IMR-90 (cell line): ENCODE measurements at regions not wholly inside any gene's neighbourhood (a gene's known extent, or its start where the extent isn't known, plus 50 kb on each side); places are given as distances from the start of the nearest gene placed in this dataset.

Experiments
- ATAC-seq: fragments of 200-7000 bp; cut with Tn5 transposase; 2 replicates; pipeline ENCODE4 v1.9.1; 2020; ENCODE audit warnings: low read depth, mild to moderate bottlenecking, moderate library complexity
- BruUV-seq: library from RNA; stranded (reverse); fragments of 400-500 nt; replicated peaks from 2 replicates; lab custom pipeline; 2021; lab: Mats Ljungman, UMichigan
- CTCF ChIA-PET: fragments of 300-600 bp; formaldehyde crosslinking; extraction: SDS; loops from one replicate; lab custom pipeline; 2021; ENCODE audit warnings: antibody characterized with exemption; lab: Yijun Ruan, JAX
- POLR2A ChIA-PET: fragments of 300-600 bp; sonication (Branson Sonifier 250); formaldehyde crosslinking; loops from one replicate; lab custom pipeline; 2022; ENCODE audit warnings: antibody characterized with exemption; ENCODE audit not compliant: unreplicated experiment; lab: Charles Lee
- DNase-seq: peaks from one replicate; pipeline ENCODE4 v3.0.0; 2013
- H2AFZ ChIP-seq: replicated peaks from 2 replicates; pipeline ENCODE3; 2013; ENCODE audit warnings: low read length, mild to moderate bottlenecking; ENCODE audit not compliant: poor library complexity
- H2AK5ac ChIP-seq: 2 replicates; pipeline ENCODE4 v1.6.1; 2013; ENCODE audit warnings: low read depth, low read length, inconsistent platforms
- H2AK9ac ChIP-seq: replicated peaks from 2 replicates; pipeline ENCODE3; 2013; ENCODE audit warnings: mild to moderate bottlenecking, low read depth, low read length, moderate library complexity; ENCODE audit not compliant: poor library complexity
- H2BK120ac ChIP-seq: 2 replicates; pipeline ENCODE4 v1.6.1; 2013; ENCODE audit warnings: low read depth, low read length, inconsistent platforms
- H2BK15ac ChIP-seq: 3 replicates; pipeline ENCODE4 v1.6.1; 2013; ENCODE audit warnings: low read depth, low read length, inconsistent platforms
- H2BK20ac ChIP-seq: 2 replicates; pipeline ENCODE4 v1.6.1; 2013; ENCODE audit warnings: low read depth, mild to moderate bottlenecking, inconsistent platforms, low read length, moderate library complexity
- H2BK5ac ChIP-seq: 2 replicates; pipeline ENCODE4 v1.6.1; 2013; ENCODE audit warnings: mild to moderate bottlenecking, low read depth, low read length, inconsistent platforms; ENCODE audit not compliant: poor library complexity, severe bottlenecking
- H3K14ac ChIP-seq: replicated peaks from 2 replicates; pipeline ENCODE4 v1.6.1; 2013; ENCODE audit warnings: low read depth, low read length, inconsistent platforms
- H3K18ac ChIP-seq: 2 replicates; pipeline ENCODE4 v1.6.1; 2013; ENCODE audit warnings: low read depth, low read length, control low read depth
- H3K23ac ChIP-seq: 2 replicates; pipeline ENCODE4 v1.6.1; 2013; ENCODE audit warnings: low read depth, low read length, inconsistent platforms
- H3K27ac ChIP-seq: 2 replicates; pipeline ENCODE4 v1.5.1; 2013; ENCODE audit warnings: mild to moderate bottlenecking, control low read depth, low read length; ENCODE audit not compliant: insufficient read depth
- H3K27me3 ChIP-seq: 2 replicates; pipeline ENCODE4 v1.6.1; 2013; ENCODE audit warnings: low read length; ENCODE audit not compliant: control insufficient read depth, insufficient read depth
- H3K36me3 ChIP-seq: 2 replicates; pipeline ENCODE4 v1.6.1; 2013; ENCODE audit warnings: low read length, mixed read lengths; ENCODE audit not compliant: control insufficient read depth, insufficient read depth
- H3K4ac ChIP-seq: 2 replicates; pipeline ENCODE4 v1.6.1; 2013; ENCODE audit warnings: low read depth, low read length, inconsistent platforms
- H3K4me1 ChIP-seq: 2 replicates; pipeline ENCODE4 v1.6.1; 2013; ENCODE audit warnings: low read length, mixed read lengths; ENCODE audit not compliant: control insufficient read depth, insufficient read depth
- H3K4me2 ChIP-seq: 2 replicates; pipeline ENCODE4 v1.6.1; 2013; ENCODE audit warnings: low read depth, mild to moderate bottlenecking, control low read depth, low read length, moderate library complexity
- H3K4me3 ChIP-seq: 2 replicates; pipeline ENCODE4 v1.5.1; 2013; ENCODE audit warnings: low read depth, mild to moderate bottlenecking, control low read depth, low read length, moderate library complexity; ENCODE audit not compliant: insufficient read depth
- H3K56ac ChIP-seq: 2 replicates; pipeline ENCODE4 v1.6.1; 2013; ENCODE audit warnings: low read length, inconsistent platforms; ENCODE audit not compliant: insufficient read depth; ENCODE audit errors: extremely low read depth
- H3K79me1 ChIP-seq, 2 experiments: 2 replicates each; pipeline ENCODE4 v1.6.1; 2013; ENCODE audit warnings: low read length in 2 of 2, inconsistent platforms in 1 of 2, low read depth in 1 of 2
- H3K9ac ChIP-seq: 2 replicates; pipeline ENCODE4 v1.6.1; 2013; ENCODE audit warnings: low read depth, low read length, control low read depth
- H3K9me1 ChIP-seq: 2 replicates; pipeline ENCODE4 v1.6.1; 2013; ENCODE audit warnings: low read length, inconsistent platforms; ENCODE audit not compliant: insufficient read depth
- H3K9me3 ChIP-seq: 2 replicates; pipeline ENCODE4 v1.6.1; 2013; ENCODE audit warnings: low read length; ENCODE audit not compliant: control insufficient read depth, insufficient read depth
- H4K20me1 ChIP-seq: 2 replicates; pipeline ENCODE4 v1.6.1; 2013; ENCODE audit warnings: low read length, inconsistent platforms; ENCODE audit not compliant: insufficient read depth
- H4K5ac ChIP-seq: 2 replicates; pipeline ENCODE4 v1.6.1; 2013; ENCODE audit warnings: mild to moderate bottlenecking, low read depth, low read length, control low read depth
- H4K8ac ChIP-seq, 2 experiments: 2 replicates each; pipeline ENCODE4 v1.6.1; 2013; ENCODE audit warnings: low read depth in 2 of 2, low read length in 2 of 2, control low read depth in 1 of 2, inconsistent platforms in 1 of 2
- H4K91ac ChIP-seq: 2 replicates; pipeline ENCODE4 v1.6.1; 2013; ENCODE audit warnings: low read depth, low read length, inconsistent platforms; ENCODE audit not compliant: insufficient read depth
- CEBPB ChIP-seq: IDR thresholded peaks from 2 replicates; pipeline ENCODE4 v1.6.1; 2012; ENCODE audit warnings: low read depth, low read length, improper control_type of control experiment
- CHD1 ChIP-seq: IDR thresholded peaks from 2 replicates; pipeline ENCODE4 v1.6.1; 2012; ENCODE audit warnings: low read depth, low read length, improper control_type of control experiment
- MAFK ChIP-seq: IDR thresholded peaks from 2 replicates; pipeline ENCODE4 v1.6.1; 2012; ENCODE audit warnings: low read depth, low read length, improper control_type of control experiment
- NFE2L2 ChIP-seq: fragments of 150-350 bp; IDR thresholded peaks from 2 replicates; pipeline ENCODE4 v1.6.1; 2016; ENCODE audit warnings: low read depth, mild to moderate bottlenecking, low read length
- RFX5 ChIP-seq: IDR thresholded peaks from 2 replicates; pipeline ENCODE4 v1.8.0; 2012; ENCODE audit warnings: low read depth, mild to moderate bottlenecking, low read length, moderate library complexity
- WGBS, 2 experiments: methylation state at CpG; one replicate each; pipeline versions ENCODE4 v1.1.5 to v1.1.7; 2013; ENCODE audit warnings: missing lambda C conversion rate in 2 of 2; ENCODE audit not compliant: insufficient read length in 1 of 2; ENCODE audit errors: extremely low coverage in 2 of 2; 5-methylcytosine and 5-hydroxymethylcytosine counted together
- dilution Hi-C: fragments of 300-500 bp; cut with HindIII; formaldehyde crosslinking; loops from one replicate; pipeline ENCODE4 v1.14.3; 2018; ENCODE audit warnings: low sequenced_read_pairs; ENCODE audit not compliant: unreplicated experiment
- in situ Hi-C: fragments of 300-500 bp; cut with MboI; formaldehyde crosslinking; loops from 3 replicates; pipeline ENCODE4 v1.14.3; 2019; ENCODE audit warnings: low sequenced_read_pairs, inconsistent platforms, mixed read lengths
- intact Hi-C: fragments of 100-400 bp; cut with micrococcal nuclease; formaldehyde crosslinking; loops from 2 replicates; pipeline ENCODE4 v1.10.0; 2022

DNA sequence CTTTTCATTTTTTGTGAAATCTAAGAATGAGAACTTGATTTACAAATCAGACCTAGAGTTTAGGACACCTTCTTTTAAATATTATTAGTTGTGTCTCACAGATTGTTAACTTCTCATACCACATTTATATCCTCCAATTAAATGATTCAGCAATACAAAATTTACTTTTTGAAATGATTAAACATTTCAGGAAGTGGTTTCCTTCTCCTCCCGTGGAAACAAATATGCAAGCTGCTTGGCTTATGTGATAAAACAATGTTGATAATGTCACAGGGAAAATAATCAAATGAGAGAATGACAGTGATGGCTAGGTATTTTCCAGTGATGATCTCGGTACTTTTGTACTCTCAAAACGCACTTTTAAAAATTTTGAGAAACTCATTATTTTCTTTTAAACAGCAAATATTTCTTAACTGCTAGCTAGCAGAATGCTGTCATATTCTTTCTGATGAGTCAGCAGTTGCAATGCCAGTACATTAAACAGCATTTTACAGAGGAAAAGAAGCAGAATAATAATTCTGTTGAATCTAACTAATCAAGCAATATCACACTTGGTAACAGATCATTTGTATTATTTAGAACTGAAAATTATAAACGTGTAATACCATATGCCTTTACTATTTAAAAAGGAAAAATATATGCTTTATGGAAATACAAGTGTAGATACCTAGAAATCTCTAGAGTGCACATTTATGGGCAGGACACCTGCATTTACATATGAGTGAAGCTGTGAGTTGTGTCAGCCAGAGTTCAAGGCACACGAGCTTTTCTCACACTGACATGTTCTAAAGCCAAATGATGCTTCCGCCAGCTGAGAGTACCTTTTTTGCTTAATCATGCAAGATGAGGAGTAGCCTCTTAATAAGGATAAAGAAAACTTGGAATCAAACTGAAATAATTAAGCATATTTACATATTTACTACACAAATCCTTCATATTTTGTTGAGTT lies 53.6 kb upstream of the CDH18 start:
- Histone ChIP-seq H3K23ac (no peak overlapping the region), H2BK120ac (no peak overlapping the region), H3K9me1 (no peaks in the 10 kb centered on the region), H4K91ac (no peak overlapping the region), H3K4me3 (no peak overlapping the region), H3K36me3 (no peaks in the 10 kb centered on the region), H3K18ac (no peak overlapping the region), H3K9me3 (no peaks in the 10 kb centered on the region), H3K27ac (no peak overlapping the region), H4K5ac (no peak overlapping the region), H3K4me2 (no peak overlapping the region), H3K14ac (no peak overlapping the region), H2AK5ac (no peak overlapping the region), H3K27me3 (no peaks in the 10 kb centered on the region), H3K9ac (no peak overlapping the region), H3K56ac (no peak overlapping the region), H4K20me1 (no peaks in the 10 kb centered on the region), H3K79me1 (no peaks in the 10 kb centered on the region), H2BK20ac (no peak overlapping the region), H2BK5ac (no peak overlapping the region), H3K4me1 (no peaks in the 10 kb centered on the region), H2AFZ (no peak overlapping the region), H2AK9ac (no peak overlapping the region), H4K8ac (no peak overlapping the region), H2BK15ac (no peak overlapping the region), H3K4ac (no peak overlapping the region)
- WGBS, 2 experiments, result no CpG with 5 or more reads among the region's 6 CpGs
- no TSS peak for BruUV-seq
- DNase-seq, result no peak
- ATAC-seq, result no peak
- intact Hi-C loops, result no loop called here
- ChIA-PET CTCF (interaction anchor here (1.0 kb wide), 1 partner anchor 9 kb away, joined by 3 read pairs; no protein-coding TSS in a partner anchor), POLR2A (no interaction called here)
- dilution Hi-C loops, result no loop called here
- TF ChIP-seq RFX5 (no peak), CEBPB (no peak), NFE2L2 (no peak), MAFK (peak; percentile 98), CHD1 (no peak)
- in situ Hi-C loops, result no loop called here
